NCI-H510A treated with DMSO at 0.1 percent for 48 hours (cell line): ENCODE measurements at regions not wholly inside any gene's neighbourhood (a gene's known extent, or its start where the extent isn't known, plus 50 kb on each side); places are given as distances from the start of the nearest gene placed in this dataset.

Source experiments
- DNase-seq: peaks from one replicate; lab custom pipeline; 2025; lab: John Stamatoyannopoulos, UW

DNA sequence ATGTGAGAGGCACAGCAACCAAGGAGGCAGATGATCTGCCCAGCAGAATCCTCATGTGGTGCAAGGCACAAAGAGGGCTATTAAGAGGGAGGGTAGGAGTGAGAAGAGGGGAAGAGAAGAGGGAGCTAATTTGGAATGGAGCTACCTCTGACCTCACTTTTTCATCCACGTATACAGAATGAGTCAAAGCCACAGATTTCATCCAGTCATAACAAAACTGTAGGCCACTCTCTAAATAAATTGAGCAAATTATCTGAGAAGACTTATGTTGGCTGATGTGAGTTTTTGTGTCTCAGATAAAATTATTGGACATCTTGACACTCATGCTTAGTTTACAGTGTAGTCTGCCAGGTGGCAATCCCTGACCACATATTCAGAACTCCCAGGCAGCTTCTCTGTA, 325.6 kb downstream of the TTLL7 start:
- no peak for DNase-seq

DNA sequence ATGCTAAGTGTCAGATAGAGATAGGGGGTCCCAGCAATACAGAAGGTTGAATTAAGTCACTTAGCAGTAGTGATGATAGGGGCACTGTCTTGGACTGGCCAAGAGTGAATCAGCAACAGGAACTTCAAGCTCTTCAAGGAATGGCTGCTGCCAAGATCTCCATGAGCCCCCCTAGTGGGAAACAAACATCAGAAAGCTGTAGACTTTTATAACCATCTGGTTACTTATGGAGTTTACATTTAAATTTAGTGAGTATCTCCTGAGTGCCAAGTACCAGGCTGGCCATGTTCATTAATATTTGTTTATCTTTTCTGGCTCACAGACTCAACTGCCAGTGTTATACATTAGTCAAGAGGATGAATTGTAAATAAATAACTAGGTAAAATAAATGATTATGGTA, 327.3 kb downstream of the TTLL7 start:
- DNase-seq: no peak

DNA sequence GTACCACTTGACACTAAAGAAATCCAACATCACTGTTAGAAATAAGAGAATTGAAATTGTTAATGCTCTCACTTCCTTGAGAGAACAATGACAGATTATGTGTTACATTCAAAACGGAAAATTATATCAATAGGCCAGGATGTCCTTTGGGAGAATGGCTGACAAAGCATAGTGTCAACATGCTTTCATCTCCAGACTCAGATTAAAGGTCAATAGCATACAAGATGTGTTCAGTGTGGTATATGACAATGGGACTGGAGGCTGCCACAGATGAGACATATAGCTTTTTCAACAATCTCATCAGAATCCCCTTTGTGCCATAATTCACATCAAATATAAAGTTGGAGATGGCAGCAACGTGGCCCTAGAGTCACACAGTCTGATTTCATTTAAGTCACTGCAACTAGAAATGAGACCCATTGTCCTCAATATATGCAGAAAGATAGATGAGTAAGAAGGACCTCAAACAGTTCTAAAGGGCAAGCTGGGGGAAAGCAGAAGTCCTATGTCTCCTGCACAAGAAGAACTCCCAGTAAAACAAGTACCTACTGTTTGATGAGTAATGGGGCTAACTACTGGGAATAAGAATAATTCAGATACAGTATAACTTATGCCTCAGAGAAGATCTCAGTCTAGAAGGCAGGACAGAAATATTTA, 327.9 kb downstream of the TTLL7 start:
- no peak for DNase-seq

DNA sequence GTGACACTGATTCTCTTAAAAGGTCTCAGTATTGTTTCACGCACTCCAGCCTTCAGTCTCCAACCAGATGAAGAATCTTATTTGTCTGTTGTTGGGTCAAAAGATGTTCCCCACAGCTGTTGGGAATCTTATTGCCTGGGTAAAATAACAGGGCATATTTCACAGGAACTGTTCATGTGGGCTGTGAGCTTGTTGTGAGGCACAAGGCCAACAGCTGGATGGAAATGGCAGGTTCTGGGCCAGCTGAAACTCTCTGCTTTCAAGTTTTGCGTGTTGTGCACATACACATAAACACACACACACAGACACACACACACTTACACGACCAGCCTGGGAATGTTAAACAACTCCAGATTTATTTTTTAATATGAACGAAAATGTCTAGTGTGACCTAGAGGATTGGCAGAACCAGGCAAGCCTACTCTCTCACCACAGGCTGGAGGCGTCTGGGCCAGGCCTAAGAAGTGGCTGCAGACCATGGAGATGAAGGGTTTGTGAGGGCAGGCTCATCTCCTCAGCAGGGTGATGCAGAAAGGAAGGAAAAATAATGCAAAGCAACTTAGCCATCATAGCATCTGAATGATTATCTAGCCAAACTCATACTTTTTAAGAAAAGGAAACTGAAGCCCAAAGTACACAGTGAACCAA, 357.0 kb downstream of the TTLL7 start:
- DNase-seq: no peak

DNA sequence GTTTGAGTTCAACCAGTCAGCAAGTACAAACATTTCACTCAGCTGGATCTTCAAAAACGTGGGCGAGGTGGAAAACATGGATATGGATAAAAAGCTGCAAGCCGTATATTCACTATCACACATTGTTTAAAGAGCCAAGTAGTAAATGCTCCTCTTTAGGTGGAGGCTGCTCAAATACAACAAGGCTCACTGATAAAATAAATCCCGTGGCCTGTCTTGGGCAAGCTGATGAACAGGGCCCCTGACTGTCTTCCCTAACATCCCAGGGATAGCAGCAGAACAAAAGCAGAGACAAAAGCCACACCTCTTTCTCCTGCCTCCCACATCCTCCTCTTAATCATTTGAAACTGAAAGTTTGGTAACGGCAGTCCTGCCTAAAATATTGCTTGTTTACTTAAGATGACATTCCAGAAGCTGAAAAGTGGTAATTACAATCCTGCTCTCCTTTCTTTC, 357.7 kb downstream of the TTLL7 start:
- peak; percentile 19 for DNase-seq

DNA sequence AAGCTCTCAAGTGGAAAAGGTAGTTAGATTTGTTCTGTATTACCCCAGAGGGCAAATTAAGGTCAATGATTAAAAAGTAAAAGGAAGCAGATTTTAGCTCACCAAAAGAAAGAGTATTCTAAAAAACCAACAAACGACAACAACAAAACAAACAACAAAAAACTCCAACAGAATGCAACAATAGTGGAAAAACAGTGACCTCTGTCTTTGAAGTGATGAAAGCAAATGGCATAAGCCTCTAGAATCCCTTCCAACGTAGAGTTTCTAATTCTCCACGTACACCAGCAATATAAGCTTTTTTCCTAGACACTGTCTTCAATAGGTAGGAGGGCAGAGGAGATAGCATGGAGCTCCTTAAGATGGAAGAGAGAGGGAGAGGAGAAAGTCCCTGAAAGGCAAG, 359.1 kb downstream of the TTLL7 start:
- no peak for DNase-seq

DNA sequence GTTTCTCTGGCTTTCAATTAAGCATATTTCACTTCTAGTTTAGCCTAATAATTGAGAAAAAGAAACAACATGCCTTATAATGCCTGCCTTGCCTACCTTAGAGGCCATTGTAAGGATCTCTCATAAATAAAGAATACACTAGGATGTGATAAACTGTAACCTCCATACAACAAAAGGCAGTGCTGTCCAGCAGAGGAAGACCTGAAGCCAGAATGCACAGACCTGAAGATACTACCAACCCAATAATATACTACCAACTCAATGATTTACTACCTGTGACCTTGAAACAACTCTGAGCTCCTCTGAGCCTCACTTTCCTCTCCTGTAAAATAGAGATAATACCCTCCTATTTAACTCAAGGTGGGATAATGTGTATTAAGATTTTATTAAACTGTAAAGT, 361.3 kb downstream of the TTLL7 start:
- no peak for DNase-seq

DNA sequence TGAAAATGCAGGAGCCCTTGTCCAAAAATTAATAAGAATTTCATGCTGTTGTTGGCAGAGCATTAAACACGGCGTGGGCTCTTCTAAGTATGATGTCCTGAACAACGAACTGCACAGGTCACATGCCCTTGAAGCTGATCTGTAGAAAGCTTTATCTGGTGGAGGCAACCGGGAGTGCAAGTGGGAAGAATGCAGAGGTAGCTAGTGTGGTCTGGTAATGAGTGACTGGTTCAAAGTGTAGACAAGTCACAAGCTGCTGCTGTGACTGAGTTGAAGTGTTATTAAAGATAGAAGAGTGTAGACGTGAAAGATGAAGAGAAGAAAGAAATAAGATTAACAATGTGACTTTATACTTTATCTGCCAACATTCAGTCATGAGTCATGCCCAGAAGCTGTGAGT, 361.9 kb downstream of the TTLL7 start:
- no peak for DNase-seq

DNA sequence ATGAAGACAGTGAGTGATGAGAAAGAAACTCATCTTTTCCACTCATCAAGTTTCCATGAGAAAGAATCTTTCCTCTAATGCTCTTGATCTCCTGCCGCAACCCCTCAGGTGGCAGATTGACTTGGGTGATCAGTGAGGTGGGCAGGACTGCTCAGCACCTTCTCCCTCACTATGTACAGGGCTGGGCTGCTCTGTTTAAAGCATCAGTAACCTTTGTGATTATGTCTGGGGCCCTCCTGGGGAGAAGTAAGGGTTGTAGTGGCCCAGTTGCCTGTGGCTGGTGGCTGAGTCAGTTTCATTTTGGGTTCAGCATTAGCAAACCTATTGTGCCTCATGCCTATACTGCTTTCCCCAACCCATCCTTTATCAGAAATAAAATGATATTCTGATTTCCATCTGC, 366.0 kb downstream of the TTLL7 start:
- DNase-seq: no peak

DNA sequence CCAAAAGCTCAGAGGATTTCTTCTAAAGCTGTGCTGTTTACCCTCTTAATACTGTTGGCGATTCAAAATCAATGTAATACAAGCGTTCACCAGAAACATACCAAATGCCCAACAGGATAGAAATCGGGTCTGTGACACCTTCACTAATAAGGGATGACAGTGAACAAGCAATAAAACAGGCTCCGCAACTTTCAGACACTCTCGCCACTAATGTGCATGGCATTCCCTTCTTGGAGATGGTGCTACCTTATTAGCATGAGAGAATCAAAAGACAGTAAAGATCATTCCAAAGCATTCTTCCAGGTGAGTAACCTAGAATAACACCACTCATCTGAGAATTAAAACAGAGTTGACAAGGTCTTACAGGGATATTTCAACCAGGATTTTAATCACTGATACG, 367.1 kb downstream of the TTLL7 start:
- DNase-seq: no peak

DNA sequence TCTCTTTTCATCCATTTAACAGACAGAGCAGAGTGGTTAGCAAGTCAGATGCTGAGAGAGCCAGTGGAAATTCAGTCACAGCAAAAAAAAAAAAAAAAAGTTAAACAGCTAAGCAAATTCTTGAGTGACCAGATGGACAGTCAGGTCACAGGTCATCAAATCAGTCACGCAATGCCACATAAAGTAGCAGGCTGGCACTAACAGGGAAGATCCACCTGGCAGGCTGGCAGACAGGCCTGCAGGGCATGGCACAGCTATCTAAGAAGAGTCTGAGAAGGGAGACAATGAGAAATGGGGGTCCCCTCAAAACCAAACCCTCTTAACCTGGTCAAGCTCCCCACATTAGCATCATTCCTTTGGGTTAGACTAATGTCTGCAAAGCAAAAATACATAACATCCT, 371.9 kb downstream of the TTLL7 start:
- no peak for DNase-seq

DNA sequence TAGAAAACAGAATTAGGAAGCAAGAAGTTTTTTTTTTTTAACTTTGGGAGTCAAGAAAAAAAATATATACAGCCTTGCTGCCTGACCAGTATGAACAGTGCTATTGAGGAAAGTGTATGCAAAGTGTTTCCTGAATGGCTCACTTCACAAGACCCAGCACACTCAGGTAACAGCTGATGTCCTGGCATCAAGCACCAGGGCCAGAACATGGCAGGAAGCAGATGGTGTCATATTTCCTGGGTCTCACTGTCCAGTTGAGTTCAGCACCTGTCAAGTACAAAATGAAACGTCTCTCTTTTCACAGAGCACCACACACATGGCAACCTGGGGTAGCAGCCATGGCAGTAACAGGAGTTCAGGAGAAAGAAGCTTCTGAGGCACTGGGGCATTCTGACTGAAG, 372.3 kb downstream of the TTLL7 start:
- DNase-seq: peak; percentile 98

DNA sequence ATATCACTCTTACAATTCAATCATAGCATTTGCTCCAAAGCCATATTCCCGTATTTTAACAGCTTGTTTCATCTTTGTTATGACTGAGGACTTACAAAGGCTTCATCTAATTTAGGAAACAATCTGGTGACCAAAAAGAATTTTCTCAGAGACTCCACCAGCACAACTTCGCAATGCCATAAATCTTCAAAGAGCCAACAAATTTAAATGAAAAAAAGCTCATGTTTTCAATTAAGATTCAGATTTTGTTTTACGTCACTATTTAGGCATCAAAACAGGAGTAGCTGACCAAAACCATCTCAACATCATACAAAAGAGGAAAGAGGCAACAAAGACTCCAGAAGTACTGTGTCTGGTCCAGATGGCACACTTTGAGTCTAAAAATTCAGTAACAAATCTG, 373.3 kb downstream of the TTLL7 start:
- DNase-seq: no peak

DNA sequence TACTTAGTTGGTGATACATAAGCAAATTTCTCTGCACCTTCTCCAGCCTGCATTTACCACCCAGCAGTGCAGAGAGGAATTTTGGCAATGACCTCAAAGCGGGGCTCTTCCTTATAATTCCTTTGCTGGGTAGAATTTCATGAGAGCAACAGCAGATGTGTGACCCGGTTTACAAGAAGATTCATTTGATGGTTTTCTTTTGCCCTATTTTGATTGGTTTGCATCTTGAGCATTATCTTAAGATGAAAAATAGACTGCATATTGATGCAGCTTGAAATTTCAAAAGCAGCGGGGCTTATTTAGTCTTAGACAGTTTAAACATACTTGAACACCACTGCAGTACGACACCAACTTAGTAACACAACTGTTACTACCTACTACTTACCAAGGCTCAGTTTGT, 378.9 kb downstream of the TTLL7 start:
- no peak for DNase-seq

DNA sequence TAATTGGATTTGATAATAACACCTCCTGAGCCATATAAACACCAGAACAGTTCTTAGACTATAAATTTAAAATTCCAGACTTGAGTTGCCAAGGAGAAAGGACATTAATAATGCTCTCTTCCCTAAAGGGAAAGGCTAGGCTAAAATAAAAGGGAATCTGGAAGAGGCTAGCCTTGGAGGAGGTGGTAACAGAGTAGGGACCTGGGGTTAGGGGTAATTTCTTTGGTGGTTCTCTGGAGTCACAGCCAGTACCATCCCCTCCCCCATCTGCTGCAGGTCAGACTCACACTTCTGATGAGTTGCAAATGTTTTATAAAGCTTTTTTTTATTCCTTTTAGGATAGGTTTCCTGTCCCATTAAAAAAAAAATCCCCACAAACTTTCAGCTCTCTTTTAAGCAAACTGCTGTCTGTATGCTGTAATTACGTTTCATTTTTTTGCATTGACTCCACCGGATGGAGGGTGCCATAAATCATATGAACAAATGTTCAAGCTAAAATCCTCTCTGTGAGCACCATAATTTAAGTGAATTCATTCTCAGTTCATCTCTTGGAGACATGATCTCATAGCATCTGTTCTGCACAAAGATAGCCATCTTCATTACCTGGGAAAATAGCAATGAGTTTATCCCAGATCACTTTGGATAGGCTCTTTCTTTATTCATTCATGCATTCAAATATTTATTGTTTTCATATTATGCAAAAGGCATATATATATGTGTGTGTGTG, 379.6 kb downstream of the TTLL7 start:
- no peak for DNase-seq

DNA sequence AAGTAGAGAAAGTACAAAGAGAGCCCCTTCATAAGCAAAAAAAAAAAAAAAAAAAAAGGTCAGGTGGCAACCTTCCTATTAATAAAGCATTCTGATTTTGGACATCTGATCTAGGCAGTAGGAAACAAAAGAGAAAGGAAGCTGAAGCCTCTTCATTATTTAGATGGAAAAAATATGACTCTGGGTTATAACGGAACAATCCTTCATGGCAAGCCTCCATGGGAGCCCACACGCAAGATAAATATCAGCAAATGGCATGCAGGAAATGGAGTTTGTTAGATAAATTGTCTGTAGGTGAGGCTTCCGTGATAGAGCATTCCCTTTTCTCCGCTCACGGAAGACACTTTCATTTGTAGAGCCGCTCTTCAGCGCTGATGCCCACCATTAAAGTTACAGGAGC, 381.0 kb downstream of the TTLL7 start:
- DNase-seq: no peak

DNA sequence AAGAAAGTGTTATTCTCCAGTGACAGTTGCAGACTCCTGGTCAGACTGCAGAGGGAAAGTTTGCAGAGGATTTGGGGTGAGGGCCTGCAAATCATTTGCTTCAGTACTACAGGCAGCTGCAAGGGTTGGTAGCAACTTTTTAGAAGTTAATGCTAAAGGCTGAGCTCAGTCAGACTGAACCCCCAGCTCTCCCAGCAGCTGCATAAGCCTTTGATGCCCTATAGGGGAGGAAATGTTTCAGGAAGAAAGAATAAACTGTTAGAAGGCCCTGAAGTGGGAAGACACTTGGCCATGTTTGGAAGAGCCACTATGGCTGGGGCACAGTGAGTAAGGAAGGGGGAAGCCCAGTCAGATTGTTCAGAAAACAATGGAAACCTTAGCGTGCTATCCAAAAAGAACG, 383.6 kb downstream of the TTLL7 start:
- DNase-seq: no peak

DNA sequence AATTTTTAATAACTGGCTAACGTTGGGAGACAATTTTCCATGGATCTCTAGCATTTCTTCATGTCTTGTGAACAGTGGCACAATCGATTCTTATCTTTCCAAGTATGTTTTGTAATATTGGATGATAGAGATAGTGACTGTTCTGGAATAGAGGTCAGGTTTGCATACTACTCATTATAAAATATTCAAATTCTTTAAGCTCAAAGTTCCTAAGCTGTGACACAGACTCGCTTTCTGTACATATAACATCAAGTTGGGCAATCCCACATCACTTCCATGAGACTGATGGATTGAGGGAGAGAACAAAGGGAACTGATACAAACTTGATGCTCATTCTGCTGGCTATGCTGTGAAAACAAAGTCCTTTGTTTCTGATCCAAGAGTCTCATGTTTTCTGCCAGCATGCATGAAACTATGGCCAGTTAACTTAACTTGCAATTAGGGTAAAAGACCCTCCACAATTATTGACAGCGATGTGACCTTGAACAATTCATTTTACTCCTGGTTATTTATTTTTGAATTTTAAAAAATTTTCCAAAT, 392.4 kb downstream of the TTLL7 start:
- DNase-seq: no peak

DNA sequence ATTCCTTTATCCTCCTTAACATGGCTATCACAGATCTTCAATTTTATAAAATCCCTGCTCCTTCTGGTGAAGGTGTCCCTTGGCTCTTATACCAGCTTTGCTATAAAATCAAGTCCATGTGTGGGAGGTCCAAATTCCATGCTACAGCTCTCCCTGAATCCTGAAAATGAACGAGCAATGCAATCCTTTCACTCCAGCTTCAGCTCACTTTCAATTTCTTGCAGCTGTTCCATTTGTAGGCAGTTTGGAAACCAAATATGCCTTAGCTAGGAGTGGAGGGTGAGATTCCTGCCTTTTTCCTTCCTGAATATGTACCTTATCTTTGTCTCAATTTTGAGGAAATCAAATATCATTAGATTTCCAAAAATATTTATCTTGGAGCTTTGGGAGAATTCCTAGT, 402.6 kb downstream of the TTLL7 start:
- no peak for DNase-seq

DNA sequence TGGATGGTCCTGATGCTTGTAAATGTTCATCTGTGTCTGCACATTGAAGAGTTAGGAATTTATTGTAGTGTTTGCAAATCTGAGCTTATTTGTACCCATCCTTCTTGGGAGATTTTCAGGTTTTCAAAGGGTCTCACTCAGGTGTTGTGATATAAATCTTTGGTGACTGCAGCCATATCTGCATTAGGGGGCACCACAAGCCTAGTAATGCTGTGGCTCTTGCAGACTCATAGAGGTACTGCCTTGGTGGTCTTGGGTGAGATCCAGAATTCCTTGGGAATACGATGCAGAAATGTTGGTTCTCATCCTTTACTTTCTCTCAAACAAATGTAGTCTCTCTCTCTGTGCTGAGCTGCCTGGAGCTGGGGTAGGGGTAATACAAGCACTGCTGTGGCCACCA, 405.9 kb downstream of the TTLL7 start:
- DNase-seq: no peak

DNA sequence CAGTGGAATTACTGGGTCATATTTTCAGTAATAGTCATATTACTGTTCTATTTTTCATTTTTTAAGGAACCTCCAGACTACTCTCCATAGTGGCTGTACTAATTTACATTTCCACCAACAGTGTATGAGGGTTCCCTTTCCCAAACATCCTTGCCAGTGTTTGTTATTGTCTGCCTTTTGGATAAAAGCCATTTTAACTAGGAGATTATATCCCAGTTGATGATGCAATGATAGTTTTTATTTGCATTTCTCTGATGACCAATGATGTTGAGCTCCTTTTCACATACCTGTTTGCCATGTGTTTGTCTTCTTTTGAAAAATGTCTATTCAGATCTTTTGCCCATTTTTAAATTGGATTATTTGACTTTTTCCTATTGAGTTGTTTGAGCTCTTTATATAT, 410.8 kb downstream of the TTLL7 start:
- no peak for DNase-seq

DNA sequence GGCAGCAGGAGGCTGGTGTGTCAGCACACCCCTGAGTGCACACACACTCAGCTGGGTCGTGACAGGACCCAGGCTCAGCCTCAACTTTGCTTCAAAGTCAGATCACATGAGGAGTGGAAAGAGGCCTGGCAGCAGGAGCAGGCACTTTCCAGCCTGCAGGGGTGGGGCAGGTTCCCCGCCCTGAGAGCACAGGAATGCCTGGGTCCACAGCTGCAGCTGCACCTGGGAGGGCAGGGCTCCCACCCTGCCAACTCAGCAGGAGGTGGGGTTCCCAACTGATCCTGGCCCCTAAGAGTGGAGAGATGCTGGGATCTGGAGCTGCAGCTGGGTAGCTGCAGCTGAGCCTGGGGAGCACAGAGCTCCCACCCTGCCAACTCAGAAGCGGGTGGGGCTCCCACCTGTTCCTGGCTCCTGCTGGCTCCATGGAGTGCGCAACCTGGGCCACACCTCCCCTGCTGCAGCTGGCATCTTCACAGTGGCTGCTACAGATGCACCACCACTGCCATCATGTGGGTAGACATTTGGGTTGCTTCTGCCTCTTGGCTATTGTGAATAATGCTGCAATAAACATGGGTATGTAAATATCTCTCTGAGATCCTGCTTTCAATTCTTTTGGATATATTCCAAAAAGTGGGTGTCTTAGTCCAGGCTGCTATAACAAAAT, 415.4 kb downstream of the TTLL7 start:
- DNase-seq: peak; percentile 71

DNA sequence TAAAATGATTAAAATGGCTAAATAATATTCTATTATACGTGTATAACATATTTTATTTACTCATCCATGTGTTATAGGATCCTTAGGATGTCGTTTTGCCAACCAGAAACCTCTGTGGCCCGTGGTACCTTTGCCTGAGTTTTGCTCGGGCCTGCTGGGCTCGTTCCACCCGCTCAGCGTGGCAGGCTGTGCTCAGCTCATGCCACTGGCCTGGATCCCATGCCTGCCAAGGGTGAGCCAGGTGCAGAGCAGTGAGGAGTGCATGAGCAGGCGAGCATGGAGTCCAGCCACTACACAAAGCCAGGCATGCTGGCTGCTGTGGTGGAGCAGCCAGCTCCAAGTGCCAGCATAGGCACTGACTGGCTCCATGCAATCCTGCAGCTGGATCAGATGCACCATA, 417.2 kb downstream of the TTLL7 start:
- no peak for DNase-seq
